HUES48 (cell line): ENCODE measurements at regions not wholly inside any gene's neighbourhood (a gene's known extent, or its start where the extent isn't known, plus 50 kb on each side); places are given as distances from the start of the nearest gene placed in this dataset.

ENCODE experiments used
- H3K27ac ChIP-seq: one replicate; pipeline ENCODE4 v1.7.0; 2013; ENCODE audit warnings: low read depth, low read length, inconsistent platforms
- H3K27me3 ChIP-seq: 2 replicates; pipeline ENCODE4 v1.6.1; 2013; ENCODE audit warnings: mild to moderate bottlenecking, low read length; ENCODE audit not compliant: control insufficient read depth, insufficient read depth
- H3K36me3 ChIP-seq: 2 replicates; pipeline ENCODE4 v1.6.1; 2013; ENCODE audit warnings: low read length; ENCODE audit not compliant: control insufficient read depth, insufficient read depth
- H3K4me1 ChIP-seq: 2 replicates; pipeline ENCODE4 v1.6.1; 2013; ENCODE audit warnings: mild to moderate bottlenecking, low read length; ENCODE audit not compliant: control insufficient read depth, insufficient read depth
- H3K4me3 ChIP-seq: 2 replicates; pipeline ENCODE4 v1.5.1; 2013; ENCODE audit warnings: mild to moderate bottlenecking, low read depth, low read length
- H3K9ac ChIP-seq: 2 replicates; pipeline ENCODE4 v1.6.1; 2013; ENCODE audit warnings: mild to moderate bottlenecking, low read depth, low read length, moderate library complexity
- H3K9me3 ChIP-seq: 2 replicates; pipeline ENCODE4 v1.6.1; 2013; ENCODE audit warnings: low read length; ENCODE audit not compliant: control insufficient read depth, insufficient read depth

GRCh38 chr6:137434640-137435039 is 59.6 kb downstream of the OLIG3 start:
- H3K36me3 ChIP-seq: no peaks in the 10 kb centered on the region
- H3K4me3 ChIP-seq: no peak overlapping the region
- 0 out of 2 replicates have a peak, but pooled peaks cover 4% of the 10 kb centered on the region for H3K4me1 ChIP-seq
- H3K27me3 ChIP-seq: no peaks in the 10 kb centered on the region; the same call in 1 of the 2 replicates
- H3K9me3 ChIP-seq: no peaks in the 10 kb centered on the region
- no peak overlapping the region for H3K27ac ChIP-seq
- no peak overlapping the region for H3K9ac ChIP-seq

GRCh38 chr6:137432054-137432611 is 62.1 kb downstream of the OLIG3 start:
- no peak overlapping the region for H3K9ac ChIP-seq
- H3K27ac ChIP-seq: no peak overlapping the region
- H3K27me3 ChIP-seq: no peaks in the 10 kb centered on the region; the same call in 1 of the 2 replicates
- H3K4me3 ChIP-seq: no peak overlapping the region
- H3K9me3 ChIP-seq: no peaks in the 10 kb centered on the region
- H3K36me3 ChIP-seq: no peaks in the 10 kb centered on the region
- H3K4me1 ChIP-seq: 0 out of 2 replicates have a peak, but pooled peaks cover 2% of the 10 kb centered on the region

DNA sequence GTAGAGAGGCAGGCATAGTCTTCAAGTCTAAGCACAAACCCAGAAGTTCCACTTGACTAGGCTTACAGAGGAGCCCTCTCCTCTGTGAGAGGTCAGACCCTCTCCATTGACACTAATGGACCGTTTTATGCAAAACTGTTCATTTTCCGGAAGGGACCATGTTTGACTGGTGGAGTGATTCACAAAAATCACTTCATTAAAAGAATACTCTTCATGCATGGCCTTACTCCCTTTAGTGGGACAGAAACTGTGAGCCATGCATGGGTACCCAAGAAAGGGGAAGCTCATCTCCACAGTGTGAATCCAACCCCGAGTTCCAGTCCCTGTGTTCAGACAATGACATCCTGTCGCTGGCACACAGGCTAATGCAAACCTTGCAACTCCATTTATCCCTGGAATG is 63.2 kb downstream of the OLIG3 start:
- Histone ChIP-seq H3K36me3 (no peaks in the 10 kb centered on the region), H3K4me3 (no peak overlapping the region), H3K9ac (no peak overlapping the region), H3K4me1 (no peaks in the 10 kb centered on the region), H3K27me3 (no peaks in the 10 kb centered on the region; the same call in 1 of the 2 replicates), H3K9me3 (no peaks in the 10 kb centered on the region), H3K27ac (no peak overlapping the region)

DNA sequence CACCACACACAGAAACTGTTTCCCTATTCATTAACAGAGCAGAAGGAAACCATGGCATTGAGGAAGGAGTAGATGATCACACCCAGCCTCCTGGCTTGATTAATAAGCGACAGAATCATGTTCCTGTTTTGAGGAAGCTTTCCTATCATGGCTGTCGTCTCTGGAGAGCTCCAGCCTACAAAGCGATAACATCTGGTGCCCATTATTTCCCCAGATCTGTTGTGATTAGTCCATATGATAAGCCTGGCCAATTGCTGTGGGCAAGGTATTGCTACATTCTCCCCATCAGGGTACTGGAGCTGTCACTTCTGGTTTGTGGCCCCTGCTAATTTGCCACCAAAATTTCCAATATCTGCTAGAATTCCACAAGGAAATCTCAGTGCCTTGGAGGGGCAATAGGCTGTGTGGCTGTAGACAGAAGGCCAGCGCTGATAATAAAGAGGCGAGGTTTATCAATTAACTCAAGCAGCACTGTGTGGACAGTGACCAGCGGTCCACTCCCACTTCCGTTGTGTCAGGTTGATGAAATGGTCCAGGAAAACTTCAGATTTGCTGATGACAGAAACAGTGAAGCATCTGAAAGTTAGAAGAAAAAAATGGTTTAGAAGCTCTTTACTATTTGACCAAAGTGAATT is 66.4 kb downstream of the OLIG3 start:
- Histone ChIP-seq H3K9ac (no peak overlapping the region), H3K4me3 (no peak overlapping the region), H3K27ac (no peak overlapping the region), H3K9me3 (no peaks in the 10 kb centered on the region), H3K36me3 (no peaks in the 10 kb centered on the region), H3K4me1 (peaks cover 25% of the 10 kb centered on the region), H3K27me3 (no peaks in the 10 kb centered on the region; the same call in 1 of the 2 replicates)

DNA sequence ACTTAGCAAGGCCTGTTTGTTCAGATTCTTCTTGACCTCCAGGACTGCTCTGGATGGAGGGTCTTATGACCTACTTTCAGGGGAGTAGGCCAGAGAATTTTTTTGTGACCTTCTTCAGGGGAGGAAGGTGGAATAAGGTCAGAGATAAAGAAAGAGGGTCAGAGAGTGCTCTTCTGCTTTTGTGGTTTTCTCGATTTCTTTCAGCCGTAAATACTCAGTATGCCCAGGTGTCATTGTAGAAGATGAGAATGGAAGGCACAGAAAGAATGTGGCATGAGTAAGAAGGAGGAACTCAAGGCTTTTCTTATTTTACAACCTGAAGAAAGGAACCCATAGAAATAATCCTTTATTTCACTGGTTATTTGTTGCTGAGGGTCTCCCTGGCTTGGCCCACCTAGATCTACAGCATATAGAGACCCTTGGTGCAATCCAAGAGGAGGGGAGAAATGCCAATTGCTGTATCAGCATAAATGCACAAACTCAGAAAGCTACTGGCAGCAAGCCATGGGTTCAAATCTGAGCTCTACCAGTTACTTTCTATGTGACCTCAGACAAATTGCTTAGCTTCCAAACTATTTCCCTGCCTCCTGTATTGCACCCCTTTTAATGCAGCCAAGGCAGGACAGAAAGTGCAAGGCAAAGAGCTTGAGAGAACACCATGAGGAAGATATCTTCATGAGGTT is 68.0 kb downstream of the OLIG3 start:
- no peaks in the 10 kb centered on the region for H3K36me3 ChIP-seq
- H3K4me3 ChIP-seq: no peak overlapping the region
- no peak overlapping the region for H3K9ac ChIP-seq
- H3K9me3 ChIP-seq: no peaks in the 10 kb centered on the region
- H3K27ac ChIP-seq: no peak overlapping the region
- H3K27me3 ChIP-seq: no peaks in the 10 kb centered on the region
- peaks cover 27% of the 10 kb centered on the region for H3K4me1 ChIP-seq

GRCh38 chr6:137424251-137424650 is 69.9 kb downstream of the OLIG3 start:
- H3K9me3 ChIP-seq: no peaks in the 10 kb centered on the region
- H3K9ac ChIP-seq: peak overlapping the region; percentile 47; the same call in 1 of the 2 replicates
- H3K36me3 ChIP-seq: no peaks in the 10 kb centered on the region
- H3K4me1 ChIP-seq: peaks cover 27% of the 10 kb centered on the region
- H3K27ac ChIP-seq: peak overlapping the region; percentile 91
- H3K4me3 ChIP-seq: 0 out of 2 replicates have a peak overlapping the region, but pooled peaks have one; percentile 10
- no peaks in the 10 kb centered on the region for H3K27me3 ChIP-seq

GRCh38 chr6:137423451-137424168 is 70.6 kb downstream of the OLIG3 start:
- H3K9ac ChIP-seq: peak overlapping the region; percentile 47; the same call in 1 of the 2 replicates
- peak overlapping the region; percentile 91 for H3K27ac ChIP-seq
- H3K27me3 ChIP-seq: no peaks in the 10 kb centered on the region
- H3K4me3 ChIP-seq: peak overlapping the region; percentile 10
- H3K4me1 ChIP-seq: peaks cover 27% of the 10 kb centered on the region
- H3K36me3 ChIP-seq: no peaks in the 10 kb centered on the region
- no peaks in the 10 kb centered on the region for H3K9me3 ChIP-seq

GRCh38 chr6:137417396-137417795 is 76.8 kb downstream of the OLIG3 start:
- Histone ChIP-seq H3K36me3 (no peaks in the 10 kb centered on the region), H3K9me3 (no peaks in the 10 kb centered on the region), H3K4me1 (peaks cover 29% of the 10 kb centered on the region), H3K27me3 (peaks cover 6% of the 10 kb centered on the region; the same call in 1 of the 2 replicates), H3K9ac (no peak overlapping the region), H3K4me3 (no peak overlapping the region), H3K27ac (no peak overlapping the region)

- Histone ChIP-seq H3K27me3 (peaks cover 6% of the 10 kb centered on the region; the same call in 1 of the 2 replicates), H3K9me3 (no peaks in the 10 kb centered on the region), H3K36me3 (no peaks in the 10 kb centered on the region), H3K9ac (no peak overlapping the region), H3K4me3 (no peak overlapping the region), H3K4me1 (peaks cover 29% of the 10 kb centered on the region), H3K27ac (peak overlapping the region; percentile 23)
Observed at GRCh38 chr6:137416376-137417109, 77.7 kb downstream of the OLIG3 start.

GRCh38 chr6:137415834-137416190 is 78.4 kb downstream of the OLIG3 start:
- no peaks in the 10 kb centered on the region for H3K9me3 ChIP-seq
- peaks cover 6% of the 10 kb centered on the region; the same call in 1 of the 2 replicates for H3K27me3 ChIP-seq
- no peak overlapping the region for H3K9ac ChIP-seq
- no peaks in the 10 kb centered on the region for H3K36me3 ChIP-seq
- peaks cover 29% of the 10 kb centered on the region for H3K4me1 ChIP-seq
- H3K27ac ChIP-seq: no peak overlapping the region
- H3K4me3 ChIP-seq: no peak overlapping the region; the same call in 1 of the 2 replicates
